DMS79 treated with DMSO at 0.1 percent for 48 hours (cell line): ENCODE measurements at regions not wholly inside any gene's neighbourhood (a gene's known extent, or its start where the extent isn't known, plus 50 kb on each side); places are given as distances from the start of the nearest gene placed in this dataset.

Experiments
- DNase-seq: peaks from one replicate; lab custom pipeline; 2025; lab: John Stamatoyannopoulos, UW

- no peak for DNase-seq
Observed at GRCh38 chr6:44608175-44608574, 220.7 kb downstream of the CDC5L start.

GRCh38 chr6:44609051-44609612, 221.6 kb downstream of the CDC5L start:
- DNase-seq: no peak

GRCh38 chr6:44614396-44614795, 226.9 kb downstream of the CDC5L start:
- no peak for DNase-seq

- no peak for DNase-seq
Observed at GRCh38 chr6:44615621-44616020, 228.1 kb downstream of the CDC5L start.

- no peak for DNase-seq
Observed at GRCh38 chr6:44617416-44617815, 229.9 kb downstream of the CDC5L start.

- DNase-seq: no peak
Observed at GRCh38 chr6:44618371-44618770, 230.9 kb downstream of the CDC5L start.

GRCh38 chr6:44620922-44621321, 233.4 kb downstream of the CDC5L start:
- DNase-seq: no peak

- no peak for DNase-seq
Observed at GRCh38 chr6:44621846-44622245, 234.3 kb downstream of the CDC5L start.

- DNase-seq: no peak
Observed at GRCh38 chr6:44622555-44622954, 235.0 kb downstream of the CDC5L start.

GRCh38 chr6:44622956-44623355, 235.4 kb downstream of the CDC5L start:
- DNase-seq: no peak

- no peak for DNase-seq
Observed at GRCh38 chr6:44624226-44624625, 236.7 kb downstream of the CDC5L start.

GRCh38 chr6:44624936-44625573, 237.5 kb downstream of the CDC5L start:
- peak; percentile 13 for DNase-seq

- DNase-seq: no peak
Observed at GRCh38 chr6:44625996-44626395, 238.5 kb downstream of the CDC5L start.

GRCh38 chr6:44626616-44627015, 239.1 kb downstream of the CDC5L start:
- no peak for DNase-seq

GRCh38 chr6:44627091-44627882, 239.8 kb downstream of the CDC5L start:
- DNase-seq: no peak

GRCh38 chr6:44627883-44628271, 240.4 kb downstream of the CDC5L start:
- no peak for DNase-seq

GRCh38 chr6:44628347-44628746, 240.8 kb downstream of the CDC5L start:
- no peak for DNase-seq

- no peak for DNase-seq
Observed at GRCh38 chr6:44629636-44630035, 242.1 kb downstream of the CDC5L start.

GRCh38 chr6:44630125-44631028, 242.9 kb downstream of the CDC5L start:
- no peak for DNase-seq

- DNase-seq: no peak
Observed at GRCh38 chr6:44631968-44632367, 244.5 kb downstream of the CDC5L start.

GRCh38 chr6:44634321-44634720, 246.8 kb downstream of the CDC5L start:
- no peak for DNase-seq

- DNase-seq: no peak
Observed at GRCh38 chr6:44635486-44635885, 248.0 kb downstream of the CDC5L start.
